Activated CD8-positive, alpha-beta T cell treated with anti-CD3 and anti-CD28 coated beads, Interleukin-2, amount 10 ng/mL, durations not matched to agents 7 days and 5 days (primary cell): ENCODE measurements at regions not wholly inside any gene's neighbourhood (a gene's known extent, or its start where the extent isn't known, plus 50 kb on each side); places are given as distances from the start of the nearest gene placed in this dataset.

Experiments used
- ATAC-seq: fragments of 150-1000 bp; cut with Tn5 transposase; one replicate; pipeline ENCODE4 v1.10.0; 2021; ENCODE audit warnings: moderate library complexity
- CTCF ChIA-PET: fragments of 350-600 bp; sonication (Branson Sonifier 250); formaldehyde crosslinking; loops from one replicate; lab custom pipeline; 2021; ENCODE audit warnings: antibody characterized with exemption; lab: Charles Lee
- POLR2A ChIA-PET: fragments of 350-600 bp; sonication (Branson Sonifier 250); formaldehyde crosslinking; loops from one replicate; lab custom pipeline; 2021; ENCODE audit warnings: antibody characterized with exemption; lab: Charles Lee
- DNase-seq: peaks from one replicate; pipeline ENCODE4 v3.0.0-alpha.2; 2020
- H3K27ac Mint-ChIP-seq: one replicate; pipeline ENCODE4 v1.8.0; 2021; ENCODE audit warnings: mild to moderate bottlenecking, mixed read lengths
- H3K27me3 Mint-ChIP-seq: one replicate; pipeline ENCODE4 v1.8.0; 2021; ENCODE audit warnings: low read depth, mixed read lengths
- H3K36me3 Mint-ChIP-seq: one replicate; pipeline ENCODE4 v1.8.0; 2021; ENCODE audit warnings: low read depth, mixed read lengths
- H3K4me1 Mint-ChIP-seq: one replicate; pipeline ENCODE4 v1.8.0; 2021; ENCODE audit warnings: low read depth, mixed read lengths
- H3K4me3 Mint-ChIP-seq: one replicate; pipeline ENCODE4 v1.8.0; 2021; ENCODE audit warnings: mild to moderate bottlenecking, mixed read lengths
- H3K9me3 Mint-ChIP-seq: one replicate; pipeline ENCODE4 v1.8.0; 2022; ENCODE audit warnings: mixed read lengths; ENCODE audit not compliant: insufficient read depth

GRCh38 chr16:9372934-9373890 lies 281.8 kb downstream of the HAPSTR1 start:
- no peak overlapping the region for H3K27ac Mint-ChIP-seq

GRCh38 chr16:9374061-9374460 lies 282.6 kb downstream of the HAPSTR1 start:
- Mint-ChIP-seq H3K27ac (no peak overlapping the region), H3K27me3 (no peaks in the 10 kb centered on the region), H3K36me3 (no peaks in the 10 kb centered on the region), H3K4me3 (no peak overlapping the region), H3K4me1 (no peaks in the 10 kb centered on the region), H3K9me3 (no peaks in the 10 kb centered on the region)
- DNase-seq (no peak), ATAC-seq (no peak)
- ChIA-PET POLR2A (no interaction called here), CTCF (interaction anchor here (0.6 kb wide), 1 partner anchor 182 kb away, joined by 3 read pairs; no protein-coding TSS in a partner anchor)

More at GRCh38 chr16:9372934-9373890, 281.8 kb downstream of the HAPSTR1 start:
- Mint-ChIP-seq H3K9me3 (no peaks in the 10 kb centered on the region), H3K4me1 (no peaks in the 10 kb centered on the region), H3K36me3 (no peaks in the 10 kb centered on the region), H3K4me3 (no peak overlapping the region), H3K27me3 (no peaks in the 10 kb centered on the region)
- ChIA-PET POLR2A (no interaction called here), CTCF (no interaction called here)
- DNase-seq (no peak), ATAC-seq (no peak)

DNA sequence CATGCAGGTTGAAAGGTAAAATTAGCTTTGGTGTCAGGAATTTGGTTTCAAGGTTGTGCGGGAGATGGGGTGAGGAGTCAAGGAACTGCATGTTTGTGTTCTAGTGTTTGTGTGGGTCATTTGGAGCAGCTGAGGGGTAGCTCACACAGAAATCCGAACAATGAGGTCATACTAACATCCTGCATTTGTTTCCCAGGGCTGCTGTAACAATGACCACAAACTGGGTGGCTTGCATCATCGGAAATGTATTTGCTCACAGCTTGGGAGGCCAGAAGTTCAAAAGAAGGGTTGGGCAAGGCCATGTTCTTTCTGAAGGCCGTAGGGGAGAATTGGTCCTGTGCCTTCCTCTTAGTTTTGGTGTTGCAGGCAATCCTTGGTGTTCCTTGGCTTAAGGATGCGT lies 287.4 kb downstream of the HAPSTR1 start:
- ATAC-seq = no peak
- CTCF ChIA-PET = interaction anchor here (0.7 kb wide), 1 partner anchor 240 kb away, joined by 3 read pairs; no protein-coding TSS in a partner anchor
- H3K36me3 Mint-ChIP-seq = no peaks in the 10 kb centered on the region
- POLR2A ChIA-PET = no interaction called here
- no peak overlapping the region for H3K4me3 Mint-ChIP-seq
- H3K4me1 Mint-ChIP-seq = no peaks in the 10 kb centered on the region
- H3K9me3 Mint-ChIP-seq = no peaks in the 10 kb centered on the region
- no peaks in the 10 kb centered on the region for H3K27me3 Mint-ChIP-seq
- no peak for DNase-seq
- no peak overlapping the region for H3K27ac Mint-ChIP-seq

GRCh38 chr16:9380221-9380620 lies 288.8 kb downstream of the HAPSTR1 start:
- DNase-seq = no peak
- CTCF ChIA-PET = no interaction called here
- no peaks in the 10 kb centered on the region for H3K36me3 Mint-ChIP-seq
- H3K9me3 Mint-ChIP-seq = no peaks in the 10 kb centered on the region
- H3K4me1 Mint-ChIP-seq = no peaks in the 10 kb centered on the region
- POLR2A ChIA-PET = no interaction called here
- ATAC-seq = no peak
- no peak overlapping the region for H3K27ac Mint-ChIP-seq
- no peaks in the 10 kb centered on the region for H3K27me3 Mint-ChIP-seq
- H3K4me3 Mint-ChIP-seq = no peak overlapping the region

GRCh38 chr16:9381399-9381798 lies 290.0 kb downstream of the HAPSTR1 start:
- Mint-ChIP-seq H3K27ac (no peak overlapping the region), H3K4me1 (no peaks in the 10 kb centered on the region), H3K4me3 (no peak overlapping the region), H3K36me3 (no peaks in the 10 kb centered on the region), H3K27me3 (no peaks in the 10 kb centered on the region), H3K9me3 (no peaks in the 10 kb centered on the region)
- DNase-seq (no peak), ATAC-seq (no peak)
- CTCF ChIA-PET = no interaction called here
- POLR2A ChIA-PET = no interaction called here

DNA sequence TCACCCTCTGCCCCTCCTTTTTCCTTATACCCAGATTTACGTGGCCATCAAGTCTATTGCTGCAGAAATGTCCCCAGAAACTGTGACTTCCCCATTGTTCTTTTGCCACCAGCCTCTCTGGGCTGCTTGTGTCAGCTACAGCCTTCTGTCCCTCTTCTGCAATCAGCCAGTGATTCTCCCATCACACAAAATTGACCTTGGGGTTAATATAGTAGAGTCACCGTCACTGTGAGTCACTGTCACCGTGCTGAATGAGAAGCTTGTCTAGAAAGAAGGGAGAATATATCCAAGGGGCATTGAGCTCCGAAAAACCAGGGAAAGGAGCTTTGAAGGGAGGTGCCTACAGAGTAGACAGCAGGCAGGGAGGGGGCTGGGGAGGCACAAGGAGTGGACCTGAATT lies 290.5 kb downstream of the HAPSTR1 start:
- H3K4me1 Mint-ChIP-seq = no peaks in the 10 kb centered on the region
- no peaks in the 10 kb centered on the region for H3K9me3 Mint-ChIP-seq
- CTCF ChIA-PET = no interaction called here
- no peak overlapping the region for H3K4me3 Mint-ChIP-seq
- H3K27me3 Mint-ChIP-seq = no peaks in the 10 kb centered on the region
- ATAC-seq (no peak), DNase-seq (no peak)
- H3K36me3 Mint-ChIP-seq = no peaks in the 10 kb centered on the region
- H3K27ac Mint-ChIP-seq = no peak overlapping the region
- POLR2A ChIA-PET = no interaction called here

- no peak overlapping the region for H3K27ac Mint-ChIP-seq
- no peaks in the 10 kb centered on the region for H3K27me3 Mint-ChIP-seq
- peaks cover 5% of the 10 kb centered on the region for H3K9me3 Mint-ChIP-seq
- no peak for ATAC-seq
- no peak overlapping the region for H3K4me3 Mint-ChIP-seq
- CTCF ChIA-PET = no interaction called here
- H3K4me1 Mint-ChIP-seq = no peaks in the 10 kb centered on the region
- no peak for DNase-seq
- POLR2A ChIA-PET = no interaction called here
- H3K36me3 Mint-ChIP-seq = no peaks in the 10 kb centered on the region
Observed at GRCh38 chr16:9383281-9383680, 291.8 kb downstream of the HAPSTR1 start.

- DNase-seq (no peak), ATAC-seq (no peak)
- Mint-ChIP-seq H3K36me3 (no peaks in the 10 kb centered on the region), H3K27me3 (no peaks in the 10 kb centered on the region), H3K4me3 (no peak overlapping the region), H3K9me3 (peaks cover 5% of the 10 kb centered on the region), H3K27ac (no peak overlapping the region), H3K4me1 (no peaks in the 10 kb centered on the region)
- CTCF ChIA-PET = no interaction called here
- POLR2A ChIA-PET = no interaction called here
Observed at GRCh38 chr16:9384141-9384540, 292.7 kb downstream of the HAPSTR1 start.

DNA sequence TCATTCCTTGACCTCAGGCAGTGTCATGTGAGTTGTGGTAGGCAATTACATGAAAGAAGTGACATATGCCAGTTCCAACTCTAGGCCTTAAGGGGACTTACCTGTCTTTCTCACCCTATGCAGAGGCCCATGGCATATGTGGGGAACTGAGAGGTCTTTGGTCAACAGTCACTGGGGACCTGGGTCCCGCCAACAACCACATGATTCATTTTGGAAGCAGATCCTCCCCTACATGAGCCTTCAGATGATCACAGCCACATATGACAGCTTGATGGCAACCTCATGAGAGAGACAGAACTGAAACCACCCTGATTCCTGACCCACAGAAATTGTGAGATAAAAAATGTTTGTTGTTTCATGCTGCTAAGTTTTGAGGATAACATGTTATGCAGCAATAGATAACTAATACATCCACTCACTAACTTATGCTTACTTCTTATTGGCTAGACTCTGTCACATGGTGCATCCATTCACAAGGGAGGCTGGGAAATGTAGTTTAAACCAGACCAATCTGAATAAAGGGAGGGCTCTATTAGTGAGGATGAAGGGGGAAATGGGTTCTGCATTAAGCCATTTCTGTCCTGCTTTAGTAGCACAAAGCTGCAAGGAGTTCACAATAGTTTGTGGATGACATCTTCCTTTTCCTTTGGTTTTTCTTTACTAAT lies 298.2 kb downstream of the HAPSTR1 start:
- POLR2A ChIA-PET = no interaction called here
- no peaks in the 10 kb centered on the region for H3K27me3 Mint-ChIP-seq
- no peak overlapping the region for H3K4me3 Mint-ChIP-seq
- H3K27ac Mint-ChIP-seq = no peak overlapping the region
- peaks cover 5% of the 10 kb centered on the region for H3K9me3 Mint-ChIP-seq
- H3K36me3 Mint-ChIP-seq = no peaks in the 10 kb centered on the region
- ATAC-seq (no peak), DNase-seq (no peak)
- H3K4me1 Mint-ChIP-seq = no peaks in the 10 kb centered on the region
- CTCF ChIA-PET = no interaction called here

- POLR2A ChIA-PET = no interaction called here
Observed at GRCh38 chr16:9392956-9393355, 301.5 kb downstream of the HAPSTR1 start.

GRCh38 chr16:9393591-9393990 lies 302.1 kb downstream of the HAPSTR1 start:
- H3K9me3 Mint-ChIP-seq = no peaks in the 10 kb centered on the region
- POLR2A ChIA-PET = no interaction called here
- CTCF ChIA-PET = no interaction called here
- DNase-seq (no peak), ATAC-seq (no peak)
- no peak overlapping the region for H3K4me3 Mint-ChIP-seq
- no peak overlapping the region for H3K27ac Mint-ChIP-seq
- no peaks in the 10 kb centered on the region for H3K27me3 Mint-ChIP-seq
- H3K36me3 Mint-ChIP-seq = no peaks in the 10 kb centered on the region
- no peaks in the 10 kb centered on the region for H3K4me1 Mint-ChIP-seq

More at GRCh38 chr16:9392956-9393355, 301.5 kb downstream of the HAPSTR1 start:
- Mint-ChIP-seq H3K36me3 (no peaks in the 10 kb centered on the region), H3K4me3 (no peak overlapping the region), H3K27ac (no peak overlapping the region), H3K4me1 (no peaks in the 10 kb centered on the region), H3K27me3 (no peaks in the 10 kb centered on the region), H3K9me3 (peaks cover 2% of the 10 kb centered on the region)
- ATAC-seq (no peak), DNase-seq (no peak)
- CTCF ChIA-PET = no interaction called here

- CTCF ChIA-PET = no interaction called here
- H3K9me3 Mint-ChIP-seq = no peaks in the 10 kb centered on the region
- H3K36me3 Mint-ChIP-seq = no peaks in the 10 kb centered on the region
- H3K4me1 Mint-ChIP-seq = no peaks in the 10 kb centered on the region
- H3K27ac Mint-ChIP-seq = no peak overlapping the region
- POLR2A ChIA-PET = no interaction called here
- no peak overlapping the region for H3K4me3 Mint-ChIP-seq
- no peaks in the 10 kb centered on the region for H3K27me3 Mint-ChIP-seq
- DNase-seq = no peak
- ATAC-seq = no peak
Observed at GRCh38 chr16:9395958-9396359, 304.5 kb downstream of the HAPSTR1 start.
